HuH-7.5 (cell line): ENCODE measurements at regions not wholly inside any gene's neighbourhood (a gene's known extent, or its start where the extent isn't known, plus 50 kb on each side); places are given as distances from the start of the nearest gene placed in this dataset.

Experiments
- DNase-seq: peaks from one replicate; pipeline ENCODE4 v3.0.0; 2011; ENCODE audit warnings: low spot score

DNA sequence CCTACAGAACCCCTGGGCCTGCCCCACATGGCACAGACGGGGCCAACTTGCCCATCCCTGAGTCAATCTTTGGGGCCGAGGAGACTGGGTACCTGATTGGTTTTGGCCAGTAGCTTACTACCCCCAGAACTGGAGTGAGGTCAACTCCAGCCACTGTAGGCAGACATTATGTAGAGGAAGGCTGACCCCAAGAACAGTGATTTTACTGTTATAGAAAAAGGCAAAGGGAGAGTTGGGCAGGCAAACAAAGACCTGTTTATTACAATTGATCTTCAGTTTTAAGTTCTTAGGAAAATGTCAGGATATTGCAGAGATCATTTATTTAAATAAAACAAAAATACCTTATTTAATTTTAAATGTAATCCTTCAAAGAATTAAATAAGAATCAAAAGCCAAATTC lies 653.8 kb downstream of the NPHP4 start:
- no peak for DNase-seq

DNA sequence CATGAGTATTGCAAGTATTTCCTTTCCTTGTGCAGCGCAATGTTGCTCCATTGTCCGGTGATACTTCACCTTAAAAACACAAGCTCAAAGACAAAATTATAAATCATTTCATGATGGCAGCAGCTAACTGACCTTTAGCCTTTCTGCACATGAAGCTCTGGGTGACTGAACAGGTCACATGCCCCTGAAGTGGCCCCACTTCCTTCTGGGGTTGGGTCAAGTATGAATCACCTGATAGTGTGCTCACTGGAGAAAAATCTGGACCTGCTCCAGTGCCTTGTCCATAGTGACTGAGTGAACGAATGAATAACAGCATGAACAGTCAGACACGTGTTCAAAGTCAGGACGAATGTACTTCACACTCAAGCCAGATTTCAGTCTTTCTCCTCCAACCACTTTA lies 658.9 kb downstream of the NPHP4 start:
- DNase-seq: no peak

DNA sequence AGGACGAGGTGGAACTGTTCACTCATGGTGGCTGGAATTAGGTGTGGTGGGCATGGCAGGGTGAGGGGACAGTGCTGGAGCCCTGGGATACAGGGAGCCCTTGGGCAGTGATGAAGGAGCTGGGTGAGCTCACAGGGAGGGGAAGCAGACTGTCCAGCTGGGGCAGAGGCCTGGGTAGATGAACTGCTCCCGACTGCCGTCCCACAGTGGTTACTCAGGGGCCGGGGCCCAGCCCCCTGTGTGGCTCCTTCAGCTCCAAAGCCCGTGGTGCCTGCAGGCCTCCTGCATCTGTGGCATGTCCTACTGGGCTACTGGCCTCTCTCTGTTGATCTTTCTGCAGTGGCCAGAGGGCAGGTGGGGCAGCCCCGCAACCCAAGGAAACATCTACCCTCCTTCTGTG lies 661.1 kb downstream of the NPHP4 start:
- no peak for DNase-seq

DNA sequence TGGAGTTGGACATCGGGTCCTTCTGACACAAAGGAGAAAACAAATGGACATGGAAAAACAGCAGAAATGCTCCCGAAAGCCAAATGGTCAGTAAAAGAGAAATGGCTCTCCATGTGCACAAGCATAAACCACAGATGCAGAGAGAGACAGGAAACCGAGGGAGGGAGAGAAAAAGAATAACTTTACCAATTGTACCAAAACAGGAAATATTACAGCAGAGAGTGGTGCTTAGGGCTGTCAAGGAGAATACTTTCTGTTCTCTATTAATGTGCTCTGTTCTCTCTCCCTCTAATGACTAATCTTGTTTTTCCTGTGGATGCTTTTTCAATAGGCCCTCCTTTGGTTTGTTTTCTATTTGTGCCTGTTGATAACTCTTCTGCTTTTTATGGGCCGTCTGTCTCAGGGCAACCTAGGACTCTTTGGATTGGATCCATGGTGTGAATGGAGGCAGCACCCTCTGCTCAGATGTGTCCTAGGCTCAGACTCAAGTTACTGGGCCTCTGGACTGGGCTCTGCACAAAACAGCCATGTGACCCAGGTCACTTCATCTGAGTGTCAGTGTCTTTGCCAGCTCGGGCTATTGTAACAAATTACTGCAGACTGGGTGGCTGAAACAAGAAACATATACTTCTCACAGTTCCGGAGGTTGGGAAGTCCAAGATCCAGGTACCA lies 663.0 kb downstream of the NPHP4 start:
- no peak for DNase-seq

DNA sequence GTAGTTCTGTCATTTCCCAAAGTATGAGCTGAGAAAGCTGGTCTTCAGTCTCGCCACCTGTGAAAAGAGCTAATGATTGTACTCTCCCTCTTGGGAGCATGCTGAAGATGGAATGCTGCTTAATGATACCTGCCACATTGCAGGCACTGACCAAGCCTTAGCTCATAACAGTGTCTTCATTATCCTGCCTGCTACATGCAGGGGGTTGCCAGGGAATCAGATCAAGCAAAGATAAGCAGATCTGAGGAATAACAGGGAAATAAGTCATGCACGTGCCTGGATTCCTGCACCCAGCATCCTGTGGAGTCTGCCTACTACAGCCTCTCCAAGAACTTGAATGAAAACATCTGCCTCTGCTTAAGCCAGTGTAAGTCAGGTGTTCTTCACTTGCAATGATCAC lies 667.3 kb downstream of the NPHP4 start:
- DNase-seq: no peak

DNA sequence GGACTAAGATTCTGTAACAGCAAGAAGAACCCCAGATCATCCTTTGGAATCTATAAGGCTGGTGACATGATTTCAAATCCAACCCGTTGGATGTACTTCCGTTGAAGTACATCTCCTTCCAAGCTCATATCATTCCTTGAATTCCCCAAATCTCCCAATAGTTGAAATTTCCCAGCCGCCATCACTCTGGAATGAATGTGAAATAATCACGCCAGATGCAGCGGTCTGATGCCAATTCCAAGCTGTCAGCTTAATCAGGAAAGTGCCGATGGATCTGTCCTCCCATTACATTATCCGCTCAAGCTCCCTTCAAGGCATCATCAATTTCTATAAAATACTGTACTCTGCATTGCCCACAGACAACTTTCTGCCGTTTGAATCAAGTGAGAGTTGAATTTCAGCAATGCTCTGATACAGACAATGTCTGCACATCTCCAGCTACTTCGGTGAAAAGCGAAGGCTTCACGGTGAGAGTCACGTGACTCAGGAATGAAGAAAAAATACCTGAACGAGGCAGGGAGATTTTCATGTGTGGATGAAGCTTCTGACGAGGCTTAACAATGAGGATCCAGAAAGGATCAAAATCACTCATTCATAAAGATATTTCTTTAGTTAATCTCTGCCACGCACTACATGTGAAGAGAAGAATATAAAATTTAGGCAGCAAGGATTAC lies 663.9 kb downstream of the AJAP1 start:
- DNase-seq: no peak

DNA sequence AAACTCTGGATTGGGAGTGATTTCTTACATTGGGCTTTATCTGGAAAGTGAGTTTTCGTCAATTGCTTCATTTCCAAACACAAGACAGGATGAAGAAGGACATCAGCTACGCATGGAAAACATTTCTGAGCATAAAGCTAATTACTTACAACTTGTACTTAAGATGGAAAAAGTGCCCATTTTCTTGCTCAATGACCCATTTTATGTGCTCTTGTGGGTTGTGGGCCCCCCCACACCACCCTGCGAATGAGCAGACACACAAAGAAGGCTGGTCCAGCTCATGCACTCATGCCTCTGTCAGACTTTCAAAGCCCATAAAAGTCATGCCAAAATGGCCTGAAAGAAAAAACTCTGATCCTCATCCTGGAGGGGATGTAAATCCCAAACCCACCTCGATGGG lies 663.0 kb downstream of the AJAP1 start:
- no peak for DNase-seq

DNA sequence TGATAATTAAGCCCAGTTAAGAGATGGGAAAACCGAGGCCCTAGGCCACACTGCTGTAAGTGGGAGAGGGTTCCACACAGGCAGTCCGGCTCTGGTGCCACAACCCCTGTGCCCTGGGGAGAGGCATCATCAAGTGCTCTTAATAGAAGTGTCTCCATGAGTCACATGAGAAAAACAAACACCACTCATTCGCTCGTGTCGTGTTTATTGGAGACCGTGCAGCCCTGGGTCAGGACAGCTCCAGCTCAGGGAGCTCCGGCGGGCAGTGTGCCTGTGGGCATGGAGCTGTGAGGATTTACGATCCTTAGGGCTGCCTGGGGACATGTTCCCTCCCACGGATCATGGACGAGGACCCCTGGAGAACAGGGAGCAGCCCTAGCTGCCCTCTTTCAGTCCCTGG lies 658.5 kb downstream of the AJAP1 start:
- no peak for DNase-seq

DNA sequence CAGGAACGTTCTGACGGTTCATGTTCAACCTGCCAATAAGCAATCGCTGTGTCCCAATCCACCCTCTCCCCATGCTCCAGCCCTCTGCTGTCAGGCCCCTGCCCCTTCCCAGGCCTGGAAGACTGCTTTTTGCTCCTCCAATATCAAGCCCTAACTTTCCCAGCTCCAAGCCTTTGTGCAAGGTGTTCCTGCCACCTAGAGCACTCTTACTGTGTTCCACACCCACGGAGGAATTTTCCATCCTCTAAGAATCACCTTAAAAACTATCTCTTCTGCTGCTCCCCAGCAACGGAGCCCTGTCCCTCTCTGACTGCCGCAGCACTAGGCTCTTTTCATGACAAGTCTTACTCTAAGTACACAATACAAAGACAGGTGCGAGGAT lies 657.9 kb downstream of the AJAP1 start:
- DNase-seq: no peak

DNA sequence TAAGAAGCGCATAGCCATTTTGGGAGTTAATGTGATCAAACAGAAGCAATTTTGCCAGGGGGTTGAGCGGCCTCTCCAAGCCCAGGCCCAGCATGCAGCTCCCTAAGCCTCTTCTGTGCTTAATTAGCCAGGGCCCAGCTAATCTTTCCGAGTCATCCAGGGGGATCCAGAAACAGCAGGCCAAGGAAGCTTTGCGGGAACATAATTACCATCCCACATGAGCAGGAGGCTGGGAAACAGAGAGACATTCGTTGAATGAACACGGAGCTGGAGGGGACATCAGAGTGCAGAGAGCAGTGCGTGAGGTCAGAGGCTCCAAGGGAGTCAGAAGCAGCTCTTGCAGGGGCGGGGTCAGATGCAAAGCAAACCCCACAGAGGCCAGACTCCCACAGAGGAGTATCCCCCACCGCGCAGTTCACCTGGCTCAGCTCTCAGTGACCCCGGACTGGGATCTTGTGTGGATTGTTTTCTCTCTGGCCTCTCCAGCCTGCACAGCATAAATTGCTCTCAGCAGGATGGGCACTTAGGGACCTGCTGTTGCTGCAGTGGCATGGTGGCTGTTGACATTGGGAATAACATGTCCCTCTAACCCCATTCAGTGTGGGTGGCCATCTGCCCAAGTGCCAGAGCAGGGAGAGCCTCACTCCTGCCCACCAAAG lies 657.4 kb downstream of the AJAP1 start:
- DNase-seq: no peak

DNA sequence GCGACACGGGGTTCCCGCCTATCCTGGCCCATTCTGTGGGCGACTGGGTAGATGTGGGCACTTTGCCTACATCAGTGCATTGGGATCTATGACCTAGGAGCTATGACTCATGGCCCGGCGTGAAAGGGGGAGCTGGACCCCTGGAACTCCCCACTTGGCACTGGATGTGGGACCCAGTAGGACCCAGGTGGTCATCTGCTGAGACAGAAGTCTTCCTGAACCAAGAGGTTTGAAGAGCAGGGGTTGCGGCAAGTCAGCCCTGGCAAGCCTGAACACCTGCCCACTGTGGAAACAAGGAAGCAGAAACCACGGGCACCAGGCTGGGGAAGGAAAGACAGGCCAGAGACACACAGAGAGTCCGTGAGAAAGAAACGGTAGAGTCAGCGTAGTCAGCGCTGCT lies 656.7 kb downstream of the AJAP1 start:
- DNase-seq: no peak

DNA sequence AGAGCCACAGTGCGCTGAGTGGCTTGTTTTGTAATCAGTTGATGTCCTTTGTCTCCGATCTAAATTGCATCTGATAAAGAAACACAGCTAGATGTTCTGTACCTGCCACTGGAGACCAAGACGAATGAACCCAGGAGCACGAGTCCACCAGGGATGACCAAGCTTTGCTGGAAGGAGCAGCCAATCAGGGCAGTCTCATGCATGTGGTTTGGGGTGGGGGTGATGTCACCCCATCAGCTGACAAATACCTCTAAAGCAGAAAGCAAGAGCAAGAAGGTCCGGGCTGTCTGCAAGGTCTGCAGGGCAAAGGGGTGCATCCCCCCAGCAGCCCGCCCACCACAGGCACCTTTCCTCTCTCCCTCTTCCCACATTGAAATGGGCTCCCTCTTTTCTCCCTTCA lies 653.8 kb downstream of the AJAP1 start:
- DNase-seq: no peak

DNA sequence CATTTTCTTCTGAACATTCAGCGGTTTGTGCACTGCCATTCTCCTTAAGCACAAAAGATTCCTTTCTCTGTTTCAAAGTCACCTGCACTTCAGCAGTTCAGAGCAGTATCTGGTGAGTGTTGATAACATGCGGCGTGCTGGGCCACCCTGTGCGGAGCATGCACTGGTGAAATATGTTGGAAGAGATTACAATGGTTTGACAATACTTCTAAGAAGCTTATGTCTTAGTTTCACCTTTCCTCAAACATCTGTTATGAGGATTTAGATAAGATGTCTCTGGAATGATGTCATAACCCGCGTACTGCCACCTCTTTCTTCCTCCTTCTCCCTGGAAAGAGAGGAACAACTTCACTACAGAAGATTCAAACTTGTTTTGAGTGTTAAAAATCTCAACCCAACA lies 650.3 kb downstream of the AJAP1 start:
- no peak for DNase-seq

DNA sequence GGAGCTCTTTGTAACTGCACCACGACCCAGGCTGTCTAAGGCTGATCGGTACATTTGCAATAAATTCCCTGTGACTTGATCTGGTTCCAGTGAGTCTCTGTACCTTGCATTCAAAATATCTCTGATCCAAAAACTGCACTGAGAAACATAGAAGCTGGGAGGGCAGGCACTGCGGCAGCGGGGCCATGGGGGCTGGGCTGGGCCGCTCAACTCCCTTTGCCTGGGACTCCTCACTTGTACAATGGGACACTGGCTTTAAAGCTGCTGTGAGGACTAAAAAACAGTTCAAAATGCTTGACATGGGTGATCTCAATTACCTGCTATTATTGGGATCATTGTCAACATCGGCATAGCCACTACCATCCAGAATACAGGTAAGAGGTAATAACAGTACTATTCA lies 644.0 kb downstream of the AJAP1 start:
- DNase-seq: no peak

DNA sequence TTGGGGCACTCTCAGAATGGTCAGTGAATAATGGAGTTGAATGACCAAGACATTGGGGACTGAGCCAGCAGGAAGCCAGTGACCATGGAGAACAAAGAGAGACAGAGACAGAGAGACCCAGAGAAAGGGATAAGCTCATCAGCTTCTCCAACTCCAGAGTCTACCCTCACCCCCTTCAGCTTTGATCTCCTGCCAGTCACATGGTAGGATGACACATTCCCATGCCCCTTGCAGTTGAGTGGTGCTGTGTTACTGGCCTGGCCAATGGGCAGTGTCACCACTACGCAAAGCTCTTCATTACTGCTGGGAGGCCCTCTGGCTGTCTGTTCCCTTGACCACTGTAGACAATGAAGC lies 643.5 kb downstream of the AJAP1 start:
- no peak for DNase-seq

DNA sequence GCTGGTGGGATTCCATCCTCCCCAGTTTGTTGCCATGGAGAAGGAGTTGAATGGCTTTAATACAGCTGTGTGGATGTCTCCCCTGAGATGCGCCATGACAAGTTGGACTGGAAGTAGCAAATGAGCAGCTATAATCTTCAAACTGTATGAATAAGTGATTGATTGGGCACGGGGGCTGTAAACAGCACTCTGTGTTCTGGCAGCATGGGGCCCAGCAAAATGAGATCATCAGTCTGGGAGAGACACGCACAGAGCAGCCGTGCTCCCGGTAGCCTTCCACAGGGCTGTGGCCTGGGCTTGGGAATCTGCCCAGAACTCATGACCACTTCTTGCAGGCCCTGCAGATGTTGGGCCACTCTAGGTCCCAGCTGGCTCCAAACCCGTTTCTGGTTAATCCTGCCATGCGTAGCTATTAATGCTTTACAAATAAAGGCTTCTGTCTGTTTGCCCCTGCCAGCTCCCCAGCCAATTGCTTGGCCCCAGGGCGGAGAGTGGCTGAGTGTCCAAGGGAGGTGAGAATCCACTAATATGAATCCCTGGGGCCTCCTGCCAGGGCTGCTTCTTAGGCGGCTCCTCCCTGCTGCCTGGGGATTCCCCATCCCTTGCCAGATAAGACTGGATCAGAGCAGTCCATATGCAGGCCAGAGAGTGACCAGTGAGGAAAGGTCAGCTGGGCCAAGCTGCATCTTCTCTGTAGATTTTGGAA lies 642.9 kb downstream of the AJAP1 start:
- DNase-seq: no peak

DNA sequence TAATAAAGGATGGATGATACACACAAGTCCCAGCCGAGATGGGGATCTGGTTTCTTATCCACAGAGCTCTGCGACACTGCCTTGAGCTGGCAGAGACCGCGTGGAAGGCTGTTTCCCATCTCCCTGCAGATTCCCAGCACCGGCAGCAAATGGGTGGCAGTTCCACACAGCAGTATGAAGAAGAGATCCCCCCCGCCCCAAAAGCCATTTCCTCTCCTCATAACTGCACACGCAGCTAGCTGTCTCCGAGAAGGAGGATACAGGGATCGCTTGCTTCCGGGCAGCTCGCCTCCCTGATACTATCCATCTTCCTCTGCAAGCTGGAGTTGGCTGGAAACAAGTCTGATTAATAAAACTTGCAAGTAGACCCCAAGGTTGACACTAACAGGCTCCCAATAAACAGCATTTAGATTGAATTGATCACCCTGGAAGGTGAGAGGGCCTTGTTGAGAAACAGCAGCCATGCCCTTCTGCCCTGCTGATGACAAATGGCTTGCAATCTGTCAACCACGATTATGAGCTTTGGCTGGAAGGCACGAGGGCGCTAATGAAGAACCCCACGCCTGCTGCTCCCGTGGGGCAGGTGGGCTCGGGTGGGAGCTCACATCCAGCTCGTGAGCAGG lies 642.3 kb downstream of the AJAP1 start:
- no peak for DNase-seq

DNA sequence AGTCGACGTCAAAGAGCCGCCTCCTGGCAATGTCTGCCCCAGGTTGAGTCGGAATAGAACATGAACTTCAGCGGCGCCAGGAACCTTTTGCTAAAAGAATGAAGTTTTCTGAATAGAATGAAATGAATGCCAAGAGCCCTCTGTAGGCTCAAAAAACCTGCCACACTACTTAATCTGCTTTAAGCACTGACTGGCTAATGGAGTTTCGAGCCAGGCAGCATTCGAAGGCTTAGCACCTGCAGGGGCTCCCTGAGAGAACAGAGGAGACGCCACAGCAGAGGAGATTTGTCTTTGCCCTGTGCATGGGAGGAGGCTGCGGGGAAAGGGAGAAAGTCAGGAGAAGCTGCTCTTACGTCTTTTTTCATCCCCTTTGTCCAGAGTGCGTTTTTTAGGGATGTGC lies 641.7 kb downstream of the AJAP1 start:
- DNase-seq: no peak

DNA sequence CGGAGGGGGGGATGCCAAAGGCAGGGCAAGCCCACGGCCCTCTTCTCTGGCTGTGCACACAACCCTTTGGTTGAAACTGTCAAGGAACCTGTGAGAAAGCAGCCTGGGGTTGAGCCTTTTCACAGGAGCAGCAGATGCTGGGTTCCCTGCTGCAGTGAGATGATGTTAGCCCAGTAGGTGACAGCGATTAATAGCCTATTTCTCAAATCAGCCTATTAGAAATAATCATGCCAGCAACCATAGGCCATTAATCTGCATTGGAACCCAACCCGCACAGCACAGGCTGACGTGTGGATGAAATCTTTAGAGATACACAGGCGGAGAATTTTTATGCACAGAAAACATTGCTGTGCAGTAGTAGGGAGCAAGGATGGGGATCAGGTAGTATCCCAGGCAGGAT lies 637.5 kb downstream of the AJAP1 start:
- no peak for DNase-seq

DNA sequence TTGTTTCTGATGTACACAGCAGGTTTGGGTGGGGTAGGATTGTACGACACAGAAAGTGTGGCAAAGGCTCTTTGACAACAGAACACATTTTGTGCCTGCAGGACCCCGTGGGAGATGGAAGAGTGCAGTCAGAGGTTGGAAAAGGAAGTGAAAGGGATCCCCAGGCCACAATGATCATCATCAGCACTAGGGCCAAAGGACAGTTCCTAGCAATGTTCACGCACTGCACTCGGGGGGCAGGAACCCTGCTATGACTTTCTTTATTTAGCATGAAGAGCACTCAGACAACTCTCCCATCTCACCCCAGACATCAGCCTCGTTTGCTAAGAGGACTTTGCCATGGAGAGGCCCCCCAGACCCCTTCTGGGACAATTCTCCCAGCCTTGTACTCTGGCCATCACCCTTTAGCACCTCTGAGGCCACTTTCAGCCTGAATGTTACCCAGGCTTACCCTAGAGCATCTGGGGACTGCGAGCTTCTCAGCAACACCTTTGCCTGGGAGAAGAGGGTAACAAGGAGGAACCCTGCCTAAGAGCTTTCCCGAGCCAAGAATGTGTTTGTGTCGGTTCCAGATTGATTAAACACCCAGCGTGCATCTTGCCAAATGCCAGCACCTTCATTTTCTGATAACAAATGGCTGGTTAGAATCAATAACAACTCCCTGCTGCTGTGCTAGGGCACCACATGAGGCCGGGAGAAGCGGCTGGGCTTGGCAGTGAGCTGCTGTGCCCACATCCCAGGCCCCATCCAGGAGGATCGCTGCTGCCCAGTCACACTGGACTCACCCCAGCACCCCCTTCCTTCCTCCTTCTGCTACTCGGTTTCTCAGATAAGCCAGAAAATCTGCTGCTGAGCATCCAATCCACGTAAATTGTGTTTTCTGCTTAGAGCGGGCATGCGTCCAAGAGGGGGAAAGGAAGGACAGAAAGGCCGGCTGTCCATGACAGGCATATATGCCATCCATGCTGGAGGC lies 633.1 kb downstream of the AJAP1 start:
- no peak for DNase-seq

DNA sequence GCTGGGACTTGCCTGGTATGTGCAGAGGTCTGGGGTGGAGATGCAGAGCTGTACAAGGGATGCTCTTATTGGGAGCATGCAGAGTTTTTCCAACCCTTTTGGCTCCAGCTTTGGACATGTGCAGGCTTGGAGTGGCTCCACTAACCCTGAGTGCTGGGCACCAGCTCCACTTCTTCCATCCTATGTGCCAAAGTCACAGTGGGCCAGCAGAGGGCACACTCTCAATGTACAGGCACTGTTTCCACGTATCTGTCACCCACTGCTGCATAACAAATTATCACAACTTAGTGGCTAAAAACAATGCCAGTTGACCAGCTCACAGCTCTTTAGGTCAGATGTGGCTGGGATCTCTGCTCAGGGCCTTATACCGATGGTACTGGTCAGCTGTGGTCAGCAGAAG lies 631.8 kb downstream of the AJAP1 start:
- DNase-seq: no peak

DNA sequence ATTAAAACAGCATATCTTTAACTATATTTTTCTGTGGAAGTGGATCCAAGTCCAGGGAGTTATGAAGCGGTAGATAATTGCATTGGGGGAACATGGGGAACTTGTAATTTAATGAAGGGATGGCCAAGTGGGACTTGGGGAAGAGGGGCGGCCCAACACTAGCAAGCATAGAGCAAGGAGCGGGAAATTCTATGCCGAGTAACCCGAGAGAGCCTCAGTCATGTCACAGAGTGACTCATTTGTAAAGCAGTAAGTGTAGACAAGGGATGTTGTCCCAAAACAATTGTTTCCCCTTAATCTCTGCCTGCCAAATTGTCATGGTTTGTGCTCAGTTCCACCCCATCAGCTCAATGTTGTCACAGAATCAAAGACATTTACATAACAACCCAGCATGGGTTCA lies 620.1 kb downstream of the AJAP1 start:
- DNase-seq: no peak
